K562 (cell line): ENCODE measurements at regions not wholly inside any gene's neighbourhood (a gene's known extent, or its start where the extent isn't known, plus 50 kb on each side); places are given as distances from the start of the nearest gene placed in this dataset.

Experiments used
- ATAC-seq: fragments of 200-7000 bp; cut with Tn5 transposase; 3 replicates; pipeline ENCODE4 v1.9.1; 2020; ENCODE audit warnings: moderate library complexity
- BruUV-seq: library from RNA; stranded (reverse); fragments of 400-500 nt; replicated peaks from 2 replicates; lab custom pipeline; 2021; lab: Mats Ljungman, UMichigan
- CTCF ChIA-PET: fragments of 300-600 bp; formaldehyde crosslinking; extraction: SDS; loops from one replicate; lab custom pipeline; 2021; ENCODE audit warnings: low intra/inter-chr PET ratio; lab: Yijun Ruan, JAX
- POLR2A ChIA-PET: fragments of 300-600, 350-650 bp; sonication (Branson Sonifier 250); formaldehyde crosslinking; extraction: SDS; loops from one replicate; lab custom pipeline; 2021; ENCODE audit warnings: antibody characterized with exemption, inconsistent platforms; lab: Yijun Ruan, JAX
- DNase-seq, 4 experiments: peaks; one replicate each; pipeline versions ENCODE4 v3.0.0 to v3.0.0-alpha.2; 2011 to 2018; ENCODE audit warnings: low spot score in 3 of 4, mixed read lengths in 3 of 4; ENCODE audit errors: extremely low read depth in 1 of 4
- FAIRE-seq: peaks from 2 replicates; lab custom pipeline; 2011; peaks lifted over from hg19 to GRCh38; lab: Jason Lieb, UNC
- H2AFZ ChIP-seq: 2 replicates; pipeline ENCODE4 v1.6.0; 2011; ENCODE audit warnings: low read depth, low read length, control low read depth, inconsistent platforms
- H3K27ac ChIP-seq: fragments of 200-600 bp; 3 replicates; pipeline ENCODE4 v1.8.0; 2011; ENCODE audit warnings: low read depth, mild to moderate bottlenecking, control low read depth, inconsistent platforms, low read length, moderate library complexity, mixed read lengths; ENCODE audit errors: extremely low read depth
- H3K27me3 ChIP-seq, 2 experiments: fragments of 300-600 bp in 1 of 2; 2 replicates in 1 of 2; 3 replicates in 1 of 2; pipeline versions ENCODE4 v1.6.0 to v1.8.0; 2011; ENCODE audit warnings: inconsistent platforms in 2 of 2, low read length in 2 of 2, mild to moderate bottlenecking in 1 of 2, mixed read lengths in 1 of 2, moderate library complexity in 1 of 2; ENCODE audit not compliant: control insufficient read depth in 2 of 2, insufficient read depth in 2 of 2
- H3K36me3 ChIP-seq: fragments of 300-600 bp; 3 replicates; pipeline ENCODE4 v1.8.0; 2011; ENCODE audit warnings: mild to moderate bottlenecking, low read length, inconsistent platforms; ENCODE audit not compliant: control insufficient read depth, insufficient read depth
- H3K4me1 ChIP-seq, 2 experiments: fragments of 200-600 bp in 1 of 2; replicated peaks in 1 of 2; 2 replicates in 1 of 2; 3 replicates in 1 of 2; pipeline versions ENCODE4 v1.5.1 to v1.8.0; 2011; ENCODE audit warnings: inconsistent platforms in 2 of 2, low read length in 2 of 2, mild to moderate bottlenecking in 1 of 2, mixed read lengths in 1 of 2, moderate library complexity in 1 of 2; ENCODE audit not compliant: control insufficient read depth in 2 of 2, insufficient read depth in 2 of 2
- H3K4me2 ChIP-seq: 2 replicates; pipeline ENCODE4 v1.6.1; 2011; ENCODE audit warnings: low read length, control low read depth, inconsistent platforms, mixed read lengths; ENCODE audit not compliant: insufficient read depth
- H3K4me3 ChIP-seq: fragments of 200-600 bp; sonication (generic), shearing (Covaris generic); 2 replicates; pipeline ENCODE4 v1.5.1; 2016; ENCODE audit warnings: control low read depth, inconsistent platforms
- H3K79me2 ChIP-seq: fragments of 200-600 bp; 3 replicates; pipeline ENCODE4 v1.8.0; 2011; ENCODE audit warnings: low read length, inconsistent platforms; ENCODE audit not compliant: control insufficient read depth, insufficient read depth
- H3K9ac ChIP-seq, 2 experiments: 2 replicates each; pipeline versions ENCODE4 v1.6.0 to v1.6.1; 2011; ENCODE audit warnings: low read depth in 2 of 2, low read length in 2 of 2, control low read depth in 1 of 2, inconsistent platforms in 1 of 2, mild to moderate bottlenecking in 1 of 2, mixed read lengths in 1 of 2; ENCODE audit not compliant: insufficient read depth in 1 of 2
- H3K9me1 ChIP-seq: one replicate; pipeline ENCODE4 v1.6.0; 2011; ENCODE audit warnings: inconsistent platforms, mild to moderate bottlenecking, low read length, moderate library complexity; ENCODE audit not compliant: control insufficient read depth, insufficient read depth
- H3K9me3 ChIP-seq: replicated peaks from 2 replicates; pipeline ENCODE4 v1.5.1; 2011; ENCODE audit warnings: low read depth, low read length, inconsistent platforms; ENCODE audit not compliant: control insufficient read depth, insufficient read depth
- H4K20me1 ChIP-seq: replicated peaks from 2 replicates; pipeline ENCODE4 v1.6.1; 2011; ENCODE audit warnings: low read length, inconsistent platforms, mixed read lengths; ENCODE audit not compliant: control insufficient read depth, insufficient read depth
- EGR1 ChIP-seq: fragments of 450-650 bp; conservative IDR thresholded peaks from 2 replicates; pipeline ENCODE4 v1.6.1; 2017; ENCODE audit warnings: mild to moderate bottlenecking
- GTF3C2 ChIP-seq: IDR thresholded peaks from 3 replicates; pipeline ENCODE4 v1.6.1; 2011; ENCODE audit warnings: borderline replicate concordance, mild to moderate bottlenecking, moderate library complexity; ENCODE audit not compliant: insufficient read length; ENCODE audit errors: extremely low read depth
- in situ Hi-C: fragments of 300-500 bp; cut with MboI; formaldehyde crosslinking; loops from 4 replicates; pipeline ENCODE4 v1.15.0; 2018; ENCODE audit warnings: inconsistent platforms, mixed read lengths
- intact Hi-C: fragments of 100-400 bp; cut with micrococcal nuclease; formaldehyde crosslinking; loops from 2 replicates; pipeline ENCODE4 v1.14.2; 2022
- TF ChIP-seq, protein P1 (sequence below): fragments of 250-450 bp; sonication (Bioruptor Pico); IDR thresholded peaks from 2 replicates; pipeline ENCODE4 v1.9.0; 2021; ENCODE audit warnings: mild to moderate bottlenecking, inconsistent platforms

GRCh38 chr22:47580121-47580520 lies 817.7 kb downstream of the TBC1D22A start:
- H3K27me3 ChIP-seq, result no peaks in the 10 kb centered on the region; a peak in 1 of 5 replicates
- H2AFZ ChIP-seq, result no peak overlapping the region
- H4K20me1 ChIP-seq, result no peaks in the 10 kb centered on the region
- DNase-seq, result no peak
- intact Hi-C loops (no loop called here), in situ Hi-C loops (loop anchor here (25.0 kb wide), 1 partner anchor 907 kb away; a partner anchor contains a TSS)
- no peaks in the 10 kb centered on the region for H3K36me3 ChIP-seq
- no peaks in the 10 kb centered on the region for H3K4me1 ChIP-seq
- no peaks in the 10 kb centered on the region for H3K79me2 ChIP-seq
- no peak overlapping the region for H3K27ac ChIP-seq
- H3K4me3 ChIP-seq, result no peak overlapping the region
- no peak overlapping the region for H3K9ac ChIP-seq
- H3K4me2 ChIP-seq, result no peak overlapping the region
- no peak for FAIRE-seq
- CTCF ChIA-PET, result no interaction called here
- POLR2A ChIA-PET, result no interaction called here
- H3K9me1 ChIP-seq, result no peaks in the 10 kb centered on the region
- no peaks in the 10 kb centered on the region for H3K9me3 ChIP-seq
- ATAC-seq, result no peak
- TF ChIP-seq GTF3C2 (no peak), EGR1 (0 out of 2 replicates have a peak, but pooled peaks have one; percentile 8)
- TF ChIP-seq, protein P1, sequence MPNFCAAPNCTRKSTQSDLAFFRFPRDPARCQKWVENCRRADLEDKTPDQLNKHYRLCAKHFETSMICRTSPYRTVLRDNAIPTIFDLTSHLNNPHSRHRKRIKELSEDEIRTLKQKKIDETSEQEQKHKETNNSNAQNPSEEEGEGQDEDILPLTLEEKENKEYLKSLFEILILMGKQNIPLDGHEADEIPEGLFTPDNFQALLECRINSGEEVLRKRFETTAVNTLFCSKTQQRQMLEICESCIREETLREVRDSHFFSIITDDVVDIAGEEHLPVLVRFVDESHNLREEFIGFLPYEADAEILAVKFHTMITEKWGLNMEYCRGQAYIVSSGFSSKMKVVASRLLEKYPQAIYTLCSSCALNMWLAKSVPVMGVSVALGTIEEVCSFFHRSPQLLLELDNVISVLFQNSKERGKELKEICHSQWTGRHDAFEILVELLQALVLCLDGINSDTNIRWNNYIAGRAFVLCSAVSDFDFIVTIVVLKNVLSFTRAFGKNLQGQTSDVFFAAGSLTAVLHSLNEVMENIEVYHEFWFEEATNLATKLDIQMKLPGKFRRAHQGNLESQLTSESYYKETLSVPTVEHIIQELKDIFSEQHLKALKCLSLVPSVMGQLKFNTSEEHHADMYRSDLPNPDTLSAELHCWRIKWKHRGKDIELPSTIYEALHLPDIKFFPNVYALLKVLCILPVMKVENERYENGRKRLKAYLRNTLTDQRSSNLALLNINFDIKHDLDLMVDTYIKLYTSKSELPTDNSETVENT (CRISPR knock-in tag), result no peak
- BruUV-seq, result no TSS peak
